Motor neuron (in vitro differentiated cells): ENCODE measurements at regions not wholly inside any gene's neighbourhood (a gene's known extent, or its start where the extent isn't known, plus 50 kb on each side); places are given as distances from the start of the nearest gene placed in this dataset.

Experiments used
- ATAC-seq, 8 experiments: fragments of 200-7000 bp; cut with Tn5 transposase; replicated peaks in 6 of 8; 2 replicates each; pipeline ENCODE4 v1.8.0; 2021; ENCODE audit warnings: mild to moderate bottlenecking in 8 of 8, moderate library complexity in 8 of 8
- H3K27ac ChIP-seq, 2 donors: fragments of 250-450 bp; sonication (Bioruptor Pico); 2 replicates each; pipeline ENCODE4 v1.9.0; 2021; ENCODE audit warnings: antibody characterized with exemption in 2 of 2, mild to moderate bottlenecking in 2 of 2, moderate library complexity in 1 of 2
- H3K4me1 ChIP-seq, 2 donors: fragments of 250-450 bp; sonication (Bioruptor Pico); replicated peaks in 1 of 2; 2 replicates each; pipeline ENCODE4 v1.6.1; 2021; ENCODE audit warnings: antibody characterized with exemption in 2 of 2, mild to moderate bottlenecking in 2 of 2, moderate library complexity in 1 of 2
- H3K4me3 ChIP-seq, 5 donors: fragments of 250-450 bp; sonication (Bioruptor Pico); 2 replicates each; pipeline ENCODE4 v1.9.0; 2021; ENCODE audit warnings: antibody characterized with exemption in 5 of 5, mild to moderate bottlenecking in 5 of 5, moderate library complexity in 4 of 5
- WGBS, 10 experiments: fragments of 450-650 bp; shearing (Covaris generic); methylation state at CpG; one replicate each; pipeline ENCODE4 v1.0.0; 2022; 5-methylcytosine and 5-hydroxymethylcytosine counted together
- in situ Hi-C, 9 experiments: fragments of 400-800 bp; cut with MboI; loops; one replicate each; pipeline ENCODE4 v1.15.0; 2021; ENCODE audit warnings: low sequenced_read_pairs in 9 of 9, low pct_unique_long_range_greater_than_20kb in 2 of 9; ENCODE audit not compliant: unreplicated experiment in 9 of 9

GRCh38 chr5:125376059-125376641 lies 629.7 kb upstream of the ZNF608 start:
- H3K4me3 ChIP-seq: no peak overlapping the region
- 0 to 95% (median 58%) methylated on average over 1 to 11 of the region's 12 CpGs; no CpG with 5 or more reads in 1 of the 10 experiments for WGBS, 10 experiments
- H3K27ac ChIP-seq: no peak overlapping the region
- H3K4me1 ChIP-seq: peaks cover 46 to 57% of the 10 kb centered on the region in 2 donors
- in situ Hi-C loops: no loop called here
- ATAC-seq: peak in 5 of 8 experiments; percentile 18 to 60 (median 44)

DNA sequence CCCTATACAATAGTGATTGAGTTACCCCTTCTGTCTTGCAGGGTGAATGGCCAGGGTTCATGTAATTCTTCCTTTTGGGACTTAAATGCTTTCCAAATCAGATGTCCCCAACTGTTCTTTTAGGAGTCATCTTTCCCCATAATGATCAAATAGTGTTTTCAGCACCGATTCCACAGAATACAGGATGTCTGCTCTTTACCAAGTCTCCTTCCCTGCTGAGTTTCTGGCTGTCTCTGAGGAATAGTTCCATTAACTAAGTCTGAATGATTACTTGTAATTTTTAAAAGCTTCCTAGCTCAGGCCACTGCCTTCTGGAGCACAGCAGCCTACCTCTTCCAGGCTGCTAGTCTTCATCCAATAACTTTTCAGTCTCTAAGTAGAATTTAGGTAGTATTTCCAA lies 630.7 kb upstream of the ZNF608 start:
- 20 to 93% (median 22%) methylated on average over 1 of the region's 1 CpG; no CpG with 5 or more reads in 7 of the 10 experiments for WGBS, 10 experiments
- H3K4me1 ChIP-seq: peaks cover 43 to 48% of the 10 kb centered on the region in 2 donors
- in situ Hi-C loops: no loop called here
- no peak overlapping the region for H3K4me3 ChIP-seq
- H3K27ac ChIP-seq: no peak overlapping the region
- ATAC-seq: no peak

DNA sequence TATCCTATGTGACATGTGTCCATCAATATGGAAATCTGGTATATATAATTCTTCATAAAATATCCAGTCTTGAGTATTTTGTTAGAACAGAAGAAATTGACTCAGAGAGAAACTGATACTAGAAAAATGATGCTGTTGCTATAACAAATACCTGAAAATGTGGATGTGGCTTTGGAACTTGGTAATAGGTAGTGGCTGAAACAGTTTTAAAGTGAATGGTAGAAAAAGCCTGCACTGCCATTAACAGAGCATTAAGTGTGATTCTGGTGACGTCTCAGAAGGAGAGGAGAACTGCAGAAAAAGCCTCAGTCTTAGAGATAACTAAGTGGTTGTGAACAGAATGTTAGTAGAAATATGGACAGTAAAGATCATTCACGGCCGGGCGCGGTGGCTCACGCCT lies 634.9 kb upstream of the ZNF608 start:
- Histone ChIP-seq H3K4me3 (no peak overlapping the region), H3K27ac (no peak overlapping the region), H3K4me1 (peaks cover 6% of the 10 kb centered on the region in 2 donors)
- in situ Hi-C loops: no loop called here
- WGBS, 10 experiments: 78 to 100% (median 99%) methylated on average over 1 to 6 of the region's 6 CpGs; no CpG with 5 or more reads in 2 of the 10 experiments
- ATAC-seq: no peak

DNA sequence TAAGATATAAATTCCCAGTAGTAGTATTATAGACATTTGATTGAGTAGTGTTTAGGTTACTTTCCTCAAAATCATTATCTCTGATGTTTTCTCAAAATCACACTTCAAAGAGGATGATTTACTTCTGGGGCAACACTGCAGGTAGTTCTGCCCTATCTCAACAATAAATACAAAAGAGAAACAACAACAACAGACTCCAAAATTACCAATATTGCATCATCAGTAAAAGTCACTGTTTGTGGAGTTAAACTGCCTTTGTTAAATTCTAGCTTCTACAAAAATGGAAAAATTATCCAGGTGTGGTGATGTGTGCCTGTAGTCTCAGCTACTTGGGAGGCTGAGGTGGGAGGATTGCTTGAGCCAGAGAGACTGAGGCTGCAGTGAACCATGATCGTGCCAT lies 637.6 kb upstream of the ZNF608 start:
- no peaks in the 10 kb centered on the region for H3K4me1 ChIP-seq
- no peak overlapping the region for H3K27ac ChIP-seq
- H3K4me3 ChIP-seq: no peak overlapping the region
- ATAC-seq: no peak
- in situ Hi-C loops: no loop called here
- 91 to 100% (median 100%) methylated on average over 1 of the region's 1 CpG; no CpG with 5 or more reads in 4 of the 10 experiments for WGBS, 10 experiments

GRCh38 chr5:125390326-125390725 lies 643.9 kb upstream of the ZNF608 start:
- peak in 1 of 8 experiments; percentile 30 for ATAC-seq
- peaks cover 0 to 3% of the 10 kb centered on the region in 2 donors for H3K4me1 ChIP-seq
- no peak overlapping the region for H3K4me3 ChIP-seq
- in situ Hi-C loops: no loop called here
- H3K27ac ChIP-seq: no peak overlapping the region
- WGBS, 10 experiments: 27 to 100% (median 80%) methylated on average over 1 to 2 of the region's 2 CpGs; no CpG with 5 or more reads in 1 of the 10 experiments

- in situ Hi-C loops: no loop called here
- H3K27ac ChIP-seq: no peak overlapping the region
- H3K4me3 ChIP-seq: no peak overlapping the region
- H3K4me1 ChIP-seq: peaks cover 2 to 3% of the 10 kb centered on the region in 2 donors
- ATAC-seq: no peak
These were observed 646.9 kb upstream of the ZNF608 start for GRCh38 chr5:125393221-125393815.

GRCh38 chr5:125394661-125395280 lies 648.3 kb upstream of the ZNF608 start:
- Histone ChIP-seq H3K4me1 (peaks cover 3 to 4% of the 10 kb centered on the region in 2 donors), H3K4me3 (no peak overlapping the region), H3K27ac (no peak overlapping the region)
- in situ Hi-C loops: no loop called here
- 0 to 100% (median 83%) methylated on average over 1 of the region's 1 CpG; no CpG with 5 or more reads in 1 of the 10 experiments for WGBS, 10 experiments
- peak in 1 of 8 experiments; percentile 19 for ATAC-seq

- ATAC-seq: no peak
- H3K4me1 ChIP-seq: peaks cover 3 to 5% of the 10 kb centered on the region in 2 donors
- 40 to 100% (median 89%) methylated on average over 1 of the region's 1 CpG; no CpG with 5 or more reads in 4 of the 10 experiments for WGBS, 10 experiments
- no peak overlapping the region for H3K27ac ChIP-seq
- H3K4me3 ChIP-seq: no peak overlapping the region
- in situ Hi-C loops: no loop called here
These were observed 650.0 kb upstream of the ZNF608 start for GRCh38 chr5:125396462-125396861.

DNA sequence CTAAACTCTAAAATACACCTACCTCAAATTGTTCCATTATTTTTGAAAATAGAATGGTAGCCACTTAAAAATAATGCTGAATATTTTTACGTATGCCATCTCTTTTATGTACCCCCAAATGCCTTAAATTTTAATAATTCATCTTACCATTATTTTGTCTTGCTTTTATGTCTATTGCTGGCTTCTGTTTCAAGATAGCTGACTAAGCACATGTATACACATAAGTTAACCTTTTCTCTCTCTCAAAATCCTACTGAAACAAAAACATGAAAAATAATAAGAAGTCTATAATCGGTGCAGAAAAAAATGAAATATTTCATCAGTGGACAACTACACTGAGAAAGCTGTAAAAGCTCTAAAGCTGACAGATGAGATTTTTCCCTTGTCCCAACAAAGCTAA lies 652.0 kb upstream of the ZNF608 start:
- Histone ChIP-seq H3K4me3 (no peak overlapping the region), H3K4me1 (peaks cover 3 to 9% of the 10 kb centered on the region in 2 donors), H3K27ac (no peak overlapping the region)
- WGBS, 10 experiments: 68 to 100% (median 99%) methylated on average over 1 to 2 of the region's 2 CpGs
- no peak for ATAC-seq
- in situ Hi-C loops: no loop called here

- in situ Hi-C loops: no loop called here
- 20 to 100% (median 81%) methylated on average over 1 to 3 of the region's 3 CpGs for WGBS, 10 experiments
- Histone ChIP-seq H3K4me1 (peaks cover 0 to 9% of the 10 kb centered on the region in 2 donors), H3K4me3 (no peak overlapping the region), H3K27ac (no peak overlapping the region)
- no peak for ATAC-seq
These were observed 653.4 kb upstream of the ZNF608 start for GRCh38 chr5:125399885-125400284.

DNA sequence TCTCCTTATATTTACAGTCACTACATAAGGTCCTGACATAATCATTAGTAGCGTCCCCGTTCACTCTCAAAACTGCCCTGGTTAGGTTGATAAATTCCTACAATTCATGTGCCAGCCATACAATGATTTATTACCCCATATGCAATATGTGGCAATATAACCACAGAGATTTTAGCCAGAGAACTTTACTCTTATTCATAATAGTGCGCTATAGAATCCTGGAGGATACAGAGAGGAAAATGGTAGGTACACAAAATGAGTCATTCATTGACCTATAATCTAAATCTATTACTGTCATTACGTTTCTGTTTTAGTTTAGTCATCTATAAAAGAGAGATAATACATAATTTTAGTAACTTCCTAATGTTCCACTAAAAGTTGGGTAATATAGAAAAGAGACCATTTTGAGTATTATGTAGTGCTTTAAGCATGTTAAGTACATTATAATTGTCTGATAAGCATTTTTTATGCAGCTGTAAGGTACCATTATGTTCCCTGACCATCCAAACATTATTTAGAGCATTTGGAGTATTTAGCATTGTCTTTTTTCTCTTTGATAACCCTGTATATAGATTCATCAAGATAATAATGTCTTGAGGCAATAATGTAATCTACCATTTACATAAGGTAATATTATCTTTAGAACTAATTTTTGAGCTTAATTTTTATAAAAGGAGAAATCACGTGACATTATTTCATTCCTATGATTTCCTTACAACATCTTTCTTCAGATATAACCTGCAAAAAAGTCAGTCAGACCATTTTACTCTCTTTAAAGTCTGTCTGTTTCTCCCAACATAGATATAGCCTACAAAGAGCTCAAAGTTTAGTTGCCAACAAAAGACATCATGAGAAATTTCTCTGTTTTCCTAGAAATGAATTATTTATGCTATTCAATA lies 655.5 kb upstream of the ZNF608 start:
- Histone ChIP-seq H3K4me1 (peaks cover 0 to 9% of the 10 kb centered on the region in 2 donors), H3K4me3 (no peak overlapping the region), H3K27ac (no peak overlapping the region)
- peak in 1 of 8 experiments; percentile 26 for ATAC-seq
- in situ Hi-C loops: no loop called here
- 57 to 90% (median 78%) methylated on average over 2 to 5 of the region's 5 CpGs; no CpG with 5 or more reads in 1 of the 10 experiments for WGBS, 10 experiments

DNA sequence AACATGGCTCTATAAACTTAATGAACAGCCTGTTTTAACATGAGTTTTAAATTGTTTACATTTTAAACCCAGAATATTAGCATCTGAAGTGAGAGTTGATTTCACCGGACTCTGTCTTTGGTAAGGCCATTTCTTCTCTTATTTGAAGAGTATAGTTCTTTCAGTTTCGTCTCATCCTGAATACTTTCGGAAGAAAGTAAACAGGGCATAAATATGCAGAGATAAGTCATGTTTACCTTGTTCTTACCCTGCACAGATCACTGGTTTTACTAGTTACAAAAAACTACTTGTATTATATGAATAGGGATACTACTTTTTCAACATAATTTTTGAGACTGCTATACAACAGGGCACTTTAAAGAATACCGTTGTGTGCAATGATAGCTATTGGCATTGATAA lies 656.3 kb upstream of the ZNF608 start:
- in situ Hi-C loops: no loop called here
- ATAC-seq: no peak
- WGBS, 10 experiments: 72 to 100% (median 92%) methylated on average over 3 to 4 of the region's 4 CpGs

GRCh38 chr5:125404056-125404455 lies 657.6 kb upstream of the ZNF608 start:
- WGBS, 10 experiments: 57 to 100% (median 88%) methylated on average over 1 to 5 of the region's 5 CpGs
- in situ Hi-C loops: no loop called here
- Histone ChIP-seq H3K27ac (no peak overlapping the region), H3K4me3 (no peak overlapping the region), H3K4me1 (peaks cover 10 to 23% of the 10 kb centered on the region in 2 donors)
- no peak for ATAC-seq

More for the DNA sequence above, 656.3 kb upstream of the ZNF608 start:
- Histone ChIP-seq H3K27ac (no peak overlapping the region), H3K4me1 (peaks cover 0 to 14% of the 10 kb centered on the region in 2 donors), H3K4me3 (no peak overlapping the region)
